ENCODE measurements at regions not wholly inside any gene's neighbourhood (a gene's known extent, or its start where the extent isn't known, plus 50 kb on each side); places are given as distances from the start of the nearest gene placed in this dataset.
"Not testable (repeated sequence)": the region's sequence is repeated elsewhere in the genome, so short reads cannot be mapped to it uniquely, and the experiment has no call there.

- no peak for DNase-seq (ENCODE audit: missing footprints)
- intact Hi-C loops (cut with DNase I): no loop called here
- no peak for ATAC-seq
Measured at GRCh38 chr6:66369407-66369806, 662.4 kb upstream of the EYS start.

DNA sequence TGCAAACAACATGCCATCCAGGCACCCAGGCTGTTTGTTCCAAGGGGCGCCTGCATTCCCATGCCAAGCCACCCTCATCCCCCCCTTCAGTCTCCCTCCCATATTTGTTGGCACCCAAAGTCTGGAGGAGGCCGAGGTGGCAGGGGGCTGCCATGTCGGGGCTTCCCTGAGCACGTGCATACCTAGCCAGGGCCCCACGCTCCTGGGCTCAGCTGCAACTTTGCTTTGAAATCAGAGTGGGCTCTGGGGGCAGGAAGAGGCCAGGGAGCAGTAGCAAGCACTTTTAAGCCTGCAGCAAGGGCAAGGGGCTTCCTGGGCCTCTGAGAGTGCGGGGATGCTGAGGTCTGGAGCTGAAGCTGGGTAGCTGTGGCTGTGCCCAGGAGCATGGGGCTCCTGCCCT is 655.9 kb upstream of the EYS start:
- ATAC-seq (no peak), DNase-seq (ENCODE audit: missing footprints) (no peak)
- intact Hi-C loops (cut with DNase I): no loop called here

DNA sequence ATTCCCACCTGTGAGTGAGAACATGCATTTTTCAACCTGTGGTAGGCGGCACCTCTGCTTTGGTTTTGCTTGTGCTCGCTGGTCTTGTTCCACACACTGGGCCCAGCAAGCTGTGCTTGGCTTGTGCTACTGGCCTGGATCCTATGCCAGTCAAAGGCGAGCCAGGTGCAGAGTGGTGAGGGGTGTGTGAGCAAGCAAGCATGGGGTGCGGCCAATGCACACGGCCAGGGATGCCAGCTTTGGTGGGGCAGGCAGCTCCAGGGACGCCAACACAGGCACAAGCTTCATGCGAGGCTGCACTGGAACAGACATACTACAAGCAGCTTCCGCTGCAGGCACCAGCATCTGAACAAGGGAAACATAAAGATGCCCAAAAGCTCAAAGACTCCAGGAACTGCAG is 654.9 kb upstream of the EYS start:
- ATAC-seq: no peak
- intact Hi-C loops (cut with DNase I): no loop called here
- DNase-seq (ENCODE audit: missing footprints): peak; percentile 60

- intact Hi-C loops (cut with DNase I): no loop called here
- ATAC-seq: no peak
Measured at GRCh38 chr6:66357781-66358180, 650.8 kb upstream of the EYS start.

DNA sequence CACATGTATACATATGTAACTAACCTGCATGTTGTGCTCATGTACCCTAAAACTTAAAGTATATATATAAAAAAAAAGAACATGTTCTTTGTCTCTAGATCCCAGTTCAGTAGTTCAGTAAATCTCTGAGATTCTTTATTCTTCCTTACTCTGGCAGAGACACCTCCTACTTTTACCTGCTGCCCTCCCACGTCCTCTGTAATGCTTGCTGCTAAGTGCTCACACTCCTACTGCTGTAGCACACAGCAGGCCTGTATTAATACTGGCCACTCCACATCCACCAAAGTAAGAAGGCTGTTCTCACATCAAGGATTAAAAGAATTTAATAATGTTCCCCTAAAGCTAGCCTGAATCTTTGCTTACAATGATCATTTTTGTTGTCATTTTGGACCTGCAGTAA is 648.4 kb upstream of the EYS start:
- ATAC-seq (no peak), DNase-seq (ENCODE audit: missing footprints) (no peak)
- intact Hi-C loops (cut with DNase I): no loop called here

More at GRCh38 chr6:66357781-66358180, 650.8 kb upstream of the EYS start:
- no peak for DNase-seq (ENCODE audit: missing footprints)

DNA sequence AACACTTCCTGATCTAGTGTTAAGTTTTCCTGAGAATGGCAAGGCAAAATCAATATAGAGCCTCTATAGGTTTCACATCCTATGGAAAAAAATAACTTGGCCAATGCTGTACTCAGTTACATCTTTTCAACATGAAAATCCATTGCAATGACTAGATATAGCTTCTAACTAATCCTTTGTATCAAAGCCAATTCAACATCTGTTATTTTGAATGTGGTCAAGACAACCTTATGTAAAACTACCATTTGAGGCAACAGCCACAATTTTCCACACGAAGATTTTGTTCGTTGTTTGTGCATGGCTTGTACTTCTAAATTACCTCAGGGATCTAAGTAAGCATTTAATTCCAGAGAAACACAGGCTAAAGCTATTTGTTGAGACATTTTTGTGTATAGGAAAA is 637.8 kb upstream of the EYS start:
- ATAC-seq (no peak), DNase-seq (ENCODE audit: missing footprints) (no peak)
- intact Hi-C loops (cut with DNase I): no loop called here

DNA sequence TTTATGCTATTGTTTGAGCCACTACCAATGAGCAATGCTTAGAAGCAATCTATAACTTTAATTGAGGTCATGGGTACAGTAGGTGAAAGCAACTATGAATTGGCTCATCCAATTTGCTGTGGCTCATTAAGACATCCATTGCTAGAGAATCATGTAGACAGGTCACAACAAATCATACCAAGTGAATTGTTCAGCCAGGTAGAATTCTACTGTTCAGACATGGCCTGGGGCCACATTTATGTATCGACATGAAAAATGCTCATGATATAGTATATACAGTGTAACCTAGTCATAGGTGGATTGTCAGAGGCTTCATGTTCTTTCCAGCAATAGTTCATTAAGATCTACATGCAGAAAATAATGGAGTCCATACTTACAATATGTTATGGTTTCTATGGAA is 633.7 kb upstream of the EYS start:
- ATAC-seq (no peak), DNase-seq (ENCODE audit: missing footprints) (no peak)
- intact Hi-C loops (cut with DNase I): no loop called here

DNA sequence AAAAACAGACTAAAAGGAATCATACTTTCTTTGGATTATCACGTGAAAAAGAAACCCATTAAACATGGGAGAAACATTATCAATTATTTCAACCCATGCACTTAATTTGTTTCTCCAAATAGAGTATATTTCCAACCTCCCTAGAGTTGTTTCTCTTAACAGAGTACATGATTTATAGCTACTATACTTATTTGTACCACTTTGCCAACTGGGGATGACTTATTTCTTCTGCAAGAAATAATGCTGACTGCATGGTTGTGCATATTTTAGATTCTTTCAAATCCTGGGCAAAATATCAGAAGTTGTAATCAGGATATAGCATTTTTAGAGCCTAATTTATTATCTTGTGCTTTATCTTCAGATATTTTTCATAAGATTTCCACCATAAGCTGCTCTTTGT is 629.1 kb upstream of the EYS start:
- intact Hi-C loops (cut with DNase I): no loop called here
- ATAC-seq: no peak

DNA sequence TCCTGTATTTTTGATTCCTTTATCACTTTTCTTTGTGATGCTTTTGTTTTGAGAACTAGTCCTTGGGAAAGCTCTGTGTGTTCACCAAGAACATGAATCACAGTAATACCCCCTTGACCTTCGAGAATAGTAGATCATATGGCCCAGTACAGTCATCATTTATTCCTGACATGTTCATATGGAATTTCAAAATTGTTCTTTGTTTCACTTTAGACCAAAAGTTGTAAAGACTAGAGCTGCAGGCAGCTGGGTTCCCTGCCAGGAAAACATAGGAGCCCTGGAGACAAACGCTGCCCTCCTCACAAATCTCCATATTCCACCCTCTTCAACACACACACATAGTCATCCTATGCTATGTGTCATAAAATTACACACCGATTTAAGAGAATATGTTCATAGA is 621.2 kb upstream of the EYS start:
- intact Hi-C loops (cut with DNase I): no loop called here
- DNase-seq (ENCODE audit: missing footprints) (no peak), ATAC-seq (no peak)

More for the DNA sequence above, 629.1 kb upstream of the EYS start:
- DNase-seq (ENCODE audit: missing footprints): no peak

DNA sequence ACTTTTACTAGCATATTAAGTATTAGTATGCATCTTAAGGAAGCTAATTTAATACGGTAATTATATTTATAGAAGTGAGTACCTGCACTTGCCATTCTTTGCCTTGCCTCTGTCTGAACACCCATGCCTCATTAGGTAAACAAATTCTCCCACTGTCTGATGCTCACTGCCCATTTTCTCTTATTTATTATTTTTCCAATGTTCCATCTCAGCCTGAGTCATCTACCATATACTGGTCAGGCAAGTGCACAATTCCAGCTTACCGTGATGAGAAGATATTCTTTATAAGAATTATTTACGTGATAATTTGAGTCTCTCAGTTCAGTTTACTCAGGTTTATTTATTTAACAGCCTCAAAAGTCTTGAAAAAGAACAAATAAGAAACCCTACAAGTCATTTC is 619.2 kb upstream of the EYS start:
- intact Hi-C loops (cut with DNase I): no loop called here
- ATAC-seq (no peak), DNase-seq (ENCODE audit: missing footprints) (no peak)

GRCh38 chr6:66321017-66321416 is 614.0 kb upstream of the EYS start:
- DNase-seq (ENCODE audit: missing footprints) (no peak), ATAC-seq (no peak)
- intact Hi-C loops (cut with DNase I): no loop called here

- ATAC-seq: no peak
- intact Hi-C loops (cut with DNase I): no loop called here
Measured at GRCh38 chr6:66307490-66307889, 600.5 kb upstream of the EYS start.

DNA sequence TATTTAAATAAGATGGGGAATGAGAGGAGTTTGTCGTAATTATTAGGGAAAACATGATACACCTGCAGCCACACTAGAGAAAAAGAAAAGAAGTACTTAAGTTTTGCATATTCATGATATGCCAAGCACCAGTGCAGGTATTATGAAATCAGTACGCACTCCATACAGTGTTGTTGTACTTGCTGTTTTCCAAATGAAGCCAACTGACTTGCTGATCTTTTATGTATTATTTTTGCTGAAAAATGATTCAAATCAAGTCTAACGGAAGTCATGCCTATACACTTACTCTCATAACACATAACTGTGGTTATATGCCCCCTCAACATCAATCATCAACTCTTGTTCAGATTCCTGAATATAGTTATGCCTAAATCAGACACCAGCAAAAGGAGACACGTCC is 584.9 kb upstream of the EYS start:
- ATAC-seq (no peak), DNase-seq (ENCODE audit: missing footprints) (no peak)
- intact Hi-C loops (cut with DNase I): no loop called here

More at GRCh38 chr6:66307490-66307889, 600.5 kb upstream of the EYS start:
- DNase-seq (ENCODE audit: missing footprints): no peak

DNA sequence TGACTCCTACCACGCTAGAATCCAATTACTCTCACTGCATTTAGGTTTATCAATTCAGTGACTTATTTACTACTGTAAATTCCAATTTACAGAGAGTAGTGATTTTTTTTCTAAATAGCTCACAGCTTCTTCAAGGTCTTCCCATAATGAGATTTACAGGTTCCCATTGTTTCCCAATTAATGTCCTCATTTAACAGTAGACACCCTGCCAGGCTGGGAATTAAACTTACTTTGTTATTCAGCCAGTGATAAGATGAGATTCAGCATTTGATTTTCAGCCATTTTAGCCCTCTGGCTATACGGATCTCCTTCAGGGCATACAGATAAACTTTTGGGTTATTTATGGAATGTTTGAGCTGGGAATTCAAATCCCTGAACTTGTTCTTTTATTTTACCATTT is 582.9 kb upstream of the EYS start:
- ATAC-seq (no peak), DNase-seq (ENCODE audit: missing footprints) (no peak)
- intact Hi-C loops (cut with DNase I): no loop called here

- DNase-seq (ENCODE audit: missing footprints) (no peak), ATAC-seq (no peak)
- intact Hi-C loops (cut with DNase I): no loop called here
Measured at GRCh38 chr6:66278115-66278514, 571.1 kb upstream of the EYS start.

GRCh38 chr6:66277400-66277799 is 570.4 kb upstream of the EYS start:
- ATAC-seq (peak; percentile 42), DNase-seq (ENCODE audit: missing footprints) (no peak)
- intact Hi-C loops (cut with DNase I): no loop called here

- intact Hi-C loops (cut with DNase I): no loop called here
- ATAC-seq (no peak), DNase-seq (ENCODE audit: missing footprints) (no peak)
Measured at GRCh38 chr6:66265737-66266136, 558.7 kb upstream of the EYS start.

GRCh38 chr6:66264376-66264775 is 557.4 kb upstream of the EYS start:
- DNase-seq (ENCODE audit: missing footprints) (no peak), ATAC-seq (no peak)
- intact Hi-C loops (cut with DNase I): no loop called here

- DNase-seq (ENCODE audit: missing footprints); intact Hi-C loops (cut with DNase I): not testable (repeated sequence)
Measured at GRCh38 chr6:66258731-66259487, 551.9 kb upstream of the EYS start.

DNA sequence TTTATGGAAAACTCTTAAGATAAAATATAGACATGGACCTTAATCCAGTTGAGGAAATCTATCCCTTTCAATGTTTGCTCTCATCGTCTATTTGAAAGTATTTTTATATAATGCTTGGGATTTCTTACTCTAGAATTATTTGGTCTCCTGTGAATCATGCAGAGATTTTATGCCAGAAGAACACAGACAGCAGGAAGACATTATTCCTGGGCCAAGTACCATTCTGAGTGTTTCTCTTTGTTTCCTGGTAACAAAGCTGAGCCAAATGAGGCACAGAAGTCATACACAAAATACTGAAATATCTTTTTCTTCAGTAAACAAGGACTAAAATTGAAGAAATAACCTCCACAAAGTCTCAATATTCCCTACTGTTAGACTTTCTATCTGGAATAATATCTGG is 538.2 kb upstream of the EYS start:
- ATAC-seq (no peak), DNase-seq (ENCODE audit: missing footprints) (no peak)
- intact Hi-C loops (cut with DNase I): no loop called here

More at GRCh38 chr6:66258731-66259487, 551.9 kb upstream of the EYS start:
- ATAC-seq: not testable (repeated sequence)

- ATAC-seq: no peak
- no peak for DNase-seq (ENCODE audit: missing footprints)
- intact Hi-C loops (cut with DNase I): no loop called here
Measured at GRCh38 chr6:66238851-66239250, 531.8 kb upstream of the EYS start.

Measured in Right ventricle myocardium inferior (tissue), 1 donor.